OCI-LY7 (cell line): ENCODE measurements at regions not wholly inside any gene's neighbourhood (a gene's known extent, or its start where the extent isn't known, plus 50 kb on each side); places are given as distances from the start of the nearest gene placed in this dataset.

Source experiments
- EZH2phosphoT487 ChIP-seq: fragments of 200-600 bp; sonication (generic); IDR thresholded peaks from 2 replicates; pipeline ENCODE4 v1.6.1; 2018; ENCODE audit warnings: low read depth, borderline replicate concordance, mild to moderate bottlenecking, mixed run types, antibody characterized with exemption, low read length, moderate library complexity, mixed read lengths
- TF ChIP-seq, protein P1 (sequence below): fragments of 200-600 bp; sonication (generic); conservative IDR thresholded peaks from 2 replicates; pipeline ENCODE4 v1.5.1; 2014; ENCODE audit warnings: mild to moderate bottlenecking, antibody characterized with exemption, low read length, moderate library complexity, mixed read lengths

DNA sequence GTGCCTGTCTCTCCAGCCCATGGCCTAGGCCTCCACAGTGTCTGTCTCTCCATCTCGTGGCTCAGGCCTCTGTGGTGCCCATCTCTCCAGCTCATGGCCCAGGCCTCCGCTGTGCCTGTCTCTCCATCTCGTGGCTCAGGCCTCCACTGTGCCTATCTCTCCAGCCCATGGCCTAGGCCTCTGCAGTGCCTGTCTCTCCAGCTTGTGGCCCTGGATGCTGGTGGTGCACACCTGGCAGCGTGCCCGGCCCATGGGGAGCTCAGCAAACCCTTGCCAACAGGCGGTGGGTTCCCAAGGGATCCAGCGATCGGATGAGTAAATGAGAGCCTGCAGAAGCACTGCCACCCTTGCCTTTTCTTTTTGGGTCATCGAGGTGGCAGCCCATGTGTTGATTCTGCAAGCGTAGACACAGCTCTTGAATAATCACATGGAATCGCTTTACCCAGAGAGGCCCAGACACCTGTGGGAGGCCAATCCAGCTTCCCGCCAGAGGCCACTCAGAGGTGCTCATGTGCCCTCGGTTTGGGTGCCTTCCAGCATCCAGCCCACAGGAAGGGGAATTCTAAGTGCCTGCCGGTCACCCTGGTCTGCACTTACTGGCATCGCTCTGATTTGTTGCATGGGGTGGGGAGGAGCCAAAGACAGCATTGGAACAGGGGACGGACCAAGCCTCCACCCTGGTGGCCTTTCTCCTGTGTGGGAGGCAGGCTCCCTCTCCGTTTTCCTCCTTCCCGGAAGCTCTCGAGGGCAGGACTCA lies 101.8 kb upstream of the HDAC4 start:
- TF ChIP-seq, protein P1, sequence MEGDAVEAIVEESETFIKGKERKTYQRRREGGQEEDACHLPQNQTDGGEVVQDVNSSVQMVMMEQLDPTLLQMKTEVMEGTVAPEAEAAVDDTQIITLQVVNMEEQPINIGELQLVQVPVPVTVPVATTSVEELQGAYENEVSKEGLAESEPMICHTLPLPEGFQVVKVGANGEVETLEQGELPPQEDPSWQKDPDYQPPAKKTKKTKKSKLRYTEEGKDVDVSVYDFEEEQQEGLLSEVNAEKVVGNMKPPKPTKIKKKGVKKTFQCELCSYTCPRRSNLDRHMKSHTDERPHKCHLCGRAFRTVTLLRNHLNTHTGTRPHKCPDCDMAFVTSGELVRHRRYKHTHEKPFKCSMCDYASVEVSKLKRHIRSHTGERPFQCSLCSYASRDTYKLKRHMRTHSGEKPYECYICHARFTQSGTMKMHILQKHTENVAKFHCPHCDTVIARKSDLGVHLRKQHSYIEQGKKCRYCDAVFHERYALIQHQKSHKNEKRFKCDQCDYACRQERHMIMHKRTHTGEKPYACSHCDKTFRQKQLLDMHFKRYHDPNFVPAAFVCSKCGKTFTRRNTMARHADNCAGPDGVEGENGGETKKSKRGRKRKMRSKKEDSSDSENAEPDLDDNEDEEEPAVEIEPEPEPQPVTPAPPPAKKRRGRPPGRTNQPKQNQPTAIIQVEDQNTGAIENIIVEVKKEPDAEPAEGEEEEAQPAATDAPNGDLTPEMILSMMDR, result no peak
- no peak for TF ChIP-seq EZH2phosphoT487
